ENCODE measurements at regions not wholly inside any gene's neighbourhood (a gene's known extent, or its start where the extent isn't known, plus 50 kb on each side); places are given as distances from the start of the nearest gene placed in this dataset.

DNA sequence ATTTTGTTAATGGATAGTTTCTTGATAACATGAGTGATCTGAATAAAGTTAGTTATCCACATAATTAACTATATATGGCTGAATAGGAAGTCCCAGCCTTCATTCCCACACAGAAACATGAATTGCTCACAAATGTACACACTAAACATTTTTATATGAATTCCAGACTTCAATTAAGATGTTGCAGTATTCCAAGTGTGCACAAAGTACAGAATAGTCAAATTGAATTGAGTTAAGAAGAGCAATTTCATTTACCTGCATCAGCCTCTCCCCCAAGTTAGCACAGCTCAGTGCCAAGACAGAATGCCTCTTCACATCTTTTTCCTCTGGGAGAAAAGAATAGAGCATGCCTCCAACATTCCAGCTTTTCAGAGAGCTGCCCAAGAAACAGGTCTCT is 207.0 kb upstream of the SAMSN1 start:
- no peaks in the 10 kb centered on the region for H3K9me3 ChIP-seq (ENCODE audit: insufficient read depth, low read depth, low read length)
- H3K27ac ChIP-seq (ENCODE audit: low read depth, low read length): no peak overlapping the region
- H3K9ac ChIP-seq (ENCODE audit: low read depth, low read length): no peak overlapping the region
- H3K36me3 ChIP-seq (ENCODE audit: insufficient read depth, low read length): no peaks in the 10 kb centered on the region
- no peaks in the 10 kb centered on the region for H3K27me3 ChIP-seq (ENCODE audit: insufficient read depth, low read length)
- H3K4me3 ChIP-seq (ENCODE audit: low read length): no peak overlapping the region
- no peaks in the 10 kb centered on the region for H3K4me1 ChIP-seq (ENCODE audit: insufficient read depth, low read length)

DNA sequence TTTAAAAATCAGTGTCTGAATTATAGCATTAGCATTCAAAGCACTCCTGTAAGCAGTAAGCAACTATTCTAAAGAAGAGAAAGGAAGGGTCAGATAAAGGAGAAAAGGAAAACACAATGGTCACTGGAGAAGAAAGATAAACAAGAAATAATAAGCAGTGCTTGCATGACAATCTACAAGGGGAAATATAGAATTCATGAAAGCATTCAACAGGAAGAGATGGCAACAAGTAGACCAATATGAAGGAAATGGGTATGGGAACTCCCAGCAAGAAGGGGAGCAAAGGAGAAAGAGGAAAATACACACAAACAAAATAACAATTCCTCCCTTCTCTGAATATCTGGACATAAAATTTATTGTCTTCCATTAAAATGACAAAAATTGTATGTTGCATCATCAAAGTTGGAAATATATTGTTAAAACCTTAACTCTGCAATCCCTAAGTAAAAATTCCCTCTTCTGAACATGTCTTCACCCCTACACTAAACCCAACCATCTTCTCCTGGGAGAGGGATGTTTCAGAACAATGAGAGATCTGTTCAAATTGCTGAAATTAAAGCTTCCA is 206.3 kb upstream of the SAMSN1 start:
- Histone ChIP-seq H3K27ac (ENCODE audit: low read depth, low read length) (no peak overlapping the region), H3K4me1 (ENCODE audit: insufficient read depth, low read length) (no peaks in the 10 kb centered on the region), H3K36me3 (ENCODE audit: insufficient read depth, low read length) (no peaks in the 10 kb centered on the region), H3K9ac (ENCODE audit: low read depth, low read length) (no peak overlapping the region), H3K27me3 (ENCODE audit: insufficient read depth, low read length) (no peaks in the 10 kb centered on the region), H3K4me3 (ENCODE audit: low read length) (no peak overlapping the region), H3K9me3 (ENCODE audit: insufficient read depth, low read depth, low read length) (no peaks in the 10 kb centered on the region)

DNA sequence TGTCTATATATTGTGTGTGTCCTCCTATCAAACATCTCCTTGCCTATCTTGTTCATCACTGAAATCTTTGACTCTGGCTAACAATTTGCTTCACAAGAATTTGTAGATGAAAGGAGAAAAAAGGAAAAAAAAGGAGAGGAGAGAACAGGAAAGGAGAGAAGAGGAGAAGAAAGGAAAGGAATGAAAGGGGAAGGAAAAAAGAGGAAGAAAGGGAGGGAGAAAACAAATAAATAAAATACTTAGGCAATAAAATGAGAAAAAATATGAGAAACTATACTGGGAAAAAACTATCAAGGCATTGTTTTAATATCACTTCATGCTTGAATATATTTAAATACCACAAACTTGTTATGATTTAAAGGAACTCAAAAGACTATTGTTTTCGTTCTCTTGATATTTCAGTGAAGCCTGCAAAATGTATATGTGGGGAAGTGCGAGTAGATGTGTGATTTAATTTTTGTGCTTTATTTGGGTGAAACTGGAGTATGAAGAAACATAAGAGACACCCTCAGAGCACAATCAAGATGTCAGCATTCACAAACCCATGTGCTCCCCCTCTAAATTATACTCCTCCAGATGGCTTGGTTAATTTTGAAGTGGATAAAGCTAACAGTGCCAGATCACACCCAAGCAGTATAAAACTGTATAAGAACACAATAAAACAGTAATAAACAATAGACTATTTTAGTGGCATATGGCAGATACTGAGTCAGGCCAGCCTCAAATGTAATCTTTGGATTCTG is 205.7 kb upstream of the SAMSN1 start:
- no peaks in the 10 kb centered on the region for H3K4me1 ChIP-seq (ENCODE audit: insufficient read depth, low read length)
- no peak overlapping the region for H3K4me3 ChIP-seq (ENCODE audit: low read length)
- H3K27me3 ChIP-seq (ENCODE audit: insufficient read depth, low read length): no peaks in the 10 kb centered on the region
- no peaks in the 10 kb centered on the region for H3K36me3 ChIP-seq (ENCODE audit: insufficient read depth, low read length)
- H3K9me3 ChIP-seq (ENCODE audit: insufficient read depth, low read depth, low read length): no peaks in the 10 kb centered on the region
- H3K27ac ChIP-seq (ENCODE audit: low read depth, low read length): no peak overlapping the region
- 90% methylated on average over 2 of the region's 2 CpGs for WGBS
- H3K9ac ChIP-seq (ENCODE audit: low read depth, low read length): no peak overlapping the region

DNA sequence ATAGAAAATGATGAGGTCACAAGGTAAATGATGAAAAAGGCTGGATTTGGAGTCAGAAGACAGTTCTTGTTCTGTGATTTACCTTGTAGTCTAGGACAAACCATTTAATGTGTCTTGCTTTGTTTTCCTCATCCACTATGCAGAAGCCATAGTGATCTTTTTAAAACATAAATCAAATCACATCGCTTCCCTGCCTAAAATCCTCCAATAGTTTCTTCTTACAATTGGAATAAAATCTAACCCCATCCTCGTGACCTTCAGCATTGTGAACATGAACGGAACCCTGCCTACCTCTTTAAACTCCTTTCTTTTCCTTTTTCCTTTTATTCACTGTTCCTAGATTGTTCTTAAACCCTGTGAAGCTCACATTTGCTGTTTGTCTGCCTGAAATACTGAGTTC is 204.9 kb upstream of the SAMSN1 start:
- no peak overlapping the region for H3K9ac ChIP-seq (ENCODE audit: low read depth, low read length)
- no peak overlapping the region for H3K27ac ChIP-seq (ENCODE audit: low read depth, low read length)
- H3K36me3 ChIP-seq (ENCODE audit: insufficient read depth, low read length): no peaks in the 10 kb centered on the region
- no peaks in the 10 kb centered on the region for H3K4me1 ChIP-seq (ENCODE audit: insufficient read depth, low read length)
- 91% methylated on average over 3 of the region's 3 CpGs for WGBS
- no peak overlapping the region for H3K4me3 ChIP-seq (ENCODE audit: low read length)
- no peaks in the 10 kb centered on the region for H3K9me3 ChIP-seq (ENCODE audit: insufficient read depth, low read depth, low read length)
- H3K27me3 ChIP-seq (ENCODE audit: insufficient read depth, low read length): no peaks in the 10 kb centered on the region

GRCh38 chr21:14750041-14750440 is 203.9 kb upstream of the SAMSN1 start:
- Histone ChIP-seq H3K9me3 (ENCODE audit: insufficient read depth, low read depth, low read length) (no peaks in the 10 kb centered on the region), H3K36me3 (ENCODE audit: insufficient read depth, low read length) (no peaks in the 10 kb centered on the region), H3K9ac (ENCODE audit: low read depth, low read length) (no peak overlapping the region), H3K27me3 (ENCODE audit: insufficient read depth, low read length) (no peaks in the 10 kb centered on the region), H3K4me1 (ENCODE audit: insufficient read depth, low read length) (no peaks in the 10 kb centered on the region), H3K27ac (ENCODE audit: low read depth, low read length) (no peak overlapping the region), H3K4me3 (ENCODE audit: low read length) (no peak overlapping the region)

GRCh38 chr21:14748662-14749061 is 202.5 kb upstream of the SAMSN1 start:
- no peak overlapping the region for H3K27ac ChIP-seq (ENCODE audit: low read depth, low read length)
- no peaks in the 10 kb centered on the region for H3K36me3 ChIP-seq (ENCODE audit: insufficient read depth, low read length)
- WGBS: 98% methylated on average over 2 of the region's 2 CpGs
- H3K9ac ChIP-seq (ENCODE audit: low read depth, low read length): no peak overlapping the region
- no peak overlapping the region for H3K4me3 ChIP-seq (ENCODE audit: low read length)
- H3K4me1 ChIP-seq (ENCODE audit: insufficient read depth, low read length): no peaks in the 10 kb centered on the region
- H3K9me3 ChIP-seq (ENCODE audit: insufficient read depth, low read depth, low read length): 0 out of 2 replicates have a peak, but pooled peaks cover 4% of the 10 kb centered on the region
- no peaks in the 10 kb centered on the region for H3K27me3 ChIP-seq (ENCODE audit: insufficient read depth, low read length)

GRCh38 chr21:14744368-14744767 is 198.3 kb upstream of the SAMSN1 start:
- 94% methylated on average over 1 of the region's 1 CpG for WGBS

GRCh38 chr21:14742119-14742518 is 196.0 kb upstream of the SAMSN1 start:
- Histone ChIP-seq H3K9ac (ENCODE audit: low read depth, low read length) (no peak overlapping the region), H3K4me1 (ENCODE audit: insufficient read depth, low read length) (no peaks in the 10 kb centered on the region), H3K9me3 (ENCODE audit: insufficient read depth, low read depth, low read length) (peaks cover 8% of the 10 kb centered on the region; the same call in 1 of the 2 replicates), H3K27ac (ENCODE audit: low read depth, low read length) (no peak overlapping the region), H3K4me3 (ENCODE audit: low read length) (no peak overlapping the region), H3K27me3 (ENCODE audit: insufficient read depth, low read length) (no peaks in the 10 kb centered on the region), H3K36me3 (ENCODE audit: insufficient read depth, low read length) (no peaks in the 10 kb centered on the region)
- 100% methylated on average over 1 of the region's 2 CpGs for WGBS

More at GRCh38 chr21:14744368-14744767, 198.3 kb upstream of the SAMSN1 start:
- Histone ChIP-seq H3K4me3 (ENCODE audit: low read length) (no peak overlapping the region), H3K9ac (ENCODE audit: low read depth, low read length) (no peak overlapping the region), H3K9me3 (ENCODE audit: insufficient read depth, low read depth, low read length) (peaks cover 8% of the 10 kb centered on the region; the same call in 1 of the 2 replicates), H3K27me3 (ENCODE audit: insufficient read depth, low read length) (no peaks in the 10 kb centered on the region), H3K27ac (ENCODE audit: low read depth, low read length) (no peak overlapping the region), H3K36me3 (ENCODE audit: insufficient read depth, low read length) (no peaks in the 10 kb centered on the region), H3K4me1 (ENCODE audit: insufficient read depth, low read length) (no peaks in the 10 kb centered on the region)

DNA sequence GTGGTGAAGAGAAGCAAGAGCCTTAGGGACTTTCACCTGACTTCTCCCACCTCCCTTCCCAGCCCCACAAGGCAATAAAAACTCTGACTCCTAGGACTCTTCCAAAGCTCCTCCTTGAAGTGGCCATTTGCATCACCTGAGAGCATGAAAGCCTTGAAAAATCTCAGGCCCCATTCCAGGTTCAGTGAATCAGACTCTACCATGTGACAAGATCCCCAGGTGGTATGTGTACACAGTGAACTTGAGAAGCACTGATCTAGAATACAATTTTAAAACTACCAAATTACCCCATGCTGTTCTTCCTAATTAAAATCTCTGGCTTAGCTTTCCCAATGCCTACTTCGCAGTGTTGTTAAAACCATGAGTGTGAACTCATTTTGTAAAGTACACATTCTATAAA is 195.1 kb upstream of the SAMSN1 start:
- H3K4me1 ChIP-seq (ENCODE audit: insufficient read depth, low read length): no peaks in the 10 kb centered on the region
- H3K27ac ChIP-seq (ENCODE audit: low read depth, low read length): no peak overlapping the region
- H3K9me3 ChIP-seq (ENCODE audit: insufficient read depth, low read depth, low read length): peaks cover 8% of the 10 kb centered on the region; the same call in 1 of the 2 replicates
- H3K9ac ChIP-seq (ENCODE audit: low read depth, low read length): no peak overlapping the region
- WGBS: 92% methylated on average over 1 of the region's 1 CpG
- no peaks in the 10 kb centered on the region for H3K36me3 ChIP-seq (ENCODE audit: insufficient read depth, low read length)
- no peak overlapping the region for H3K4me3 ChIP-seq (ENCODE audit: low read length)
- H3K27me3 ChIP-seq (ENCODE audit: insufficient read depth, low read length): no peaks in the 10 kb centered on the region

GRCh38 chr21:14740692-14741091 is 194.6 kb upstream of the SAMSN1 start:
- Histone ChIP-seq H3K9ac (ENCODE audit: low read depth, low read length) (no peak overlapping the region), H3K27me3 (ENCODE audit: insufficient read depth, low read length) (no peaks in the 10 kb centered on the region), H3K4me1 (ENCODE audit: insufficient read depth, low read length) (no peaks in the 10 kb centered on the region), H3K36me3 (ENCODE audit: insufficient read depth, low read length) (no peaks in the 10 kb centered on the region), H3K4me3 (ENCODE audit: low read length) (no peak overlapping the region), H3K27ac (ENCODE audit: low read depth, low read length) (no peak overlapping the region), H3K9me3 (ENCODE audit: insufficient read depth, low read depth, low read length) (peaks cover 8% of the 10 kb centered on the region; the same call in 1 of the 2 replicates)
- 100% methylated on average over 1 of the region's 1 CpG for WGBS

DNA sequence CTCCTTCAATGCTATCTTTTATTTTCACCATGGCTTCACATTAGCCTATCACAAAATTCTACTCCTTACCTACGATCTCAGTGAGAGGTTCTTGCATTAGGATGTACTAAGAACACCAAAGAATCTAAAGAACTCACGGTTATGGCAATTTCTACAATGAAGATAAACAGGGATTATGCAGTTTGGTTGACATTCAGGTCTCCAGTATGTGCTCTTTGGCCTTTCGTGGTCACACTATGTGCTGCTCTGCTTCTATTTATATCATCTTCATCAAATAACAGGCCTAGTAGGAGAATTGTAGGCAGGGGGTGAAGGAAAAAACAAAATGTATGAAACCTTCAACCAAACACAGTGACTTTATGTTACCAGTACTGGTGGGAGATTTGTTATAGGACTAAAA is 194.0 kb upstream of the SAMSN1 start:
- Histone ChIP-seq H3K36me3 (ENCODE audit: insufficient read depth, low read length) (no peaks in the 10 kb centered on the region), H3K4me1 (ENCODE audit: insufficient read depth, low read length) (no peaks in the 10 kb centered on the region), H3K27me3 (ENCODE audit: insufficient read depth, low read length) (no peaks in the 10 kb centered on the region), H3K9me3 (ENCODE audit: insufficient read depth, low read depth, low read length) (peaks cover 8% of the 10 kb centered on the region; the same call in 1 of the 2 replicates), H3K27ac (ENCODE audit: low read depth, low read length) (no peak overlapping the region), H3K9ac (ENCODE audit: low read depth, low read length) (no peak overlapping the region), H3K4me3 (ENCODE audit: low read length) (no peak overlapping the region)
- 98% methylated on average over 3 of the region's 3 CpGs for WGBS

Measured in HUES64 (cell line).